ENCODE measurements at regions not wholly inside any gene's neighbourhood (a gene's known extent, or its start where the extent isn't known, plus 50 kb on each side); places are given as distances from the start of the nearest gene placed in this dataset.

GRCh38 chr5:135244620-135245021 is 154.4 kb downstream of the MACROH2A1 start:
- Histone ChIP-seq H3K23ac (ENCODE audit: insufficient read length, low read depth, low read length) (no peak overlapping the region), H3K27ac (ENCODE audit: insufficient read length, low read depth, low read length) (no peak overlapping the region), H3K18ac (ENCODE audit: insufficient read length, low read depth, low read length) (no peak overlapping the region), H3K4ac (ENCODE audit: low read depth, low read length) (no peak overlapping the region), H3K14ac (ENCODE audit: insufficient read depth, low read length) (no peak overlapping the region), H2BK120ac (ENCODE audit: low read depth, low read length, poor library complexity, severe bottlenecking) (no peak overlapping the region), H3K4me1 (ENCODE audit: insufficient read depth, low read length) (no peaks in the 10 kb centered on the region), H3K27me3 (ENCODE audit: insufficient read depth, low read length) (no peaks in the 10 kb centered on the region), H3K79me2 (ENCODE audit: insufficient read depth, low read length) (no peaks in the 10 kb centered on the region), H2AFZ (ENCODE audit: low read length) (no peak overlapping the region), H4K8ac (replicated peaks; ENCODE audit: insufficient read length, low read depth, low read length) (no peak overlapping the region), H2BK20ac (ENCODE audit: low read depth, low read length, poor library complexity, severe bottlenecking) (no peak overlapping the region), H4K20me1 (ENCODE audit: control insufficient read depth, insufficient read depth, insufficient read length) (no peaks in the 10 kb centered on the region), H3K23me2 (ENCODE audit: insufficient read length, low read depth, low read length, poor library complexity, severe bottlenecking) (no peaks in the 10 kb centered on the region), H3T11ph (ENCODE audit: low read length) (no peak overlapping the region), H3K79me1 (ENCODE audit: insufficient read depth, low read depth, low read length, poor library complexity, severe bottlenecking) (no peaks in the 10 kb centered on the region), H2AK5ac (ENCODE audit: insufficient read length, low read length) (no peak overlapping the region), H2BK5ac (ENCODE audit: insufficient read length, low read length) (no peak overlapping the region), H3K9ac (ENCODE audit: extremely low read depth, insufficient read length, low read length) (no peak overlapping the region), H3K9me3 (ENCODE audit: control insufficient read depth, low read depth, low read length) (no peaks in the 10 kb centered on the region), H4K5ac (ENCODE audit: insufficient read length, low read depth, low read length) (no peak overlapping the region), H2BK12ac (ENCODE audit: insufficient read length, low read depth, low read length) (no peak overlapping the region), H3K4me2 (ENCODE audit: insufficient read depth, insufficient read length, low read length) (no peak overlapping the region), H2BK15ac (ENCODE audit: low read depth, low read length) (no peak overlapping the region), H4K91ac (ENCODE audit: insufficient read length, low read depth, low read length) (no peak overlapping the region), H3K56ac (ENCODE audit: insufficient read length, low read depth, low read length) (no peak overlapping the region)
- DNase-seq = peak; percentile 10
- no CpG with 5 or more reads among the region's 3 CpGs for WGBS (ENCODE audit: extremely low coverage, insufficient read length, low lambda C conversion rate)
- no peak overlapping the region for H3K4me3 Mint-ChIP-seq
- no peaks in the 10 kb centered on the region for H3K36me3 Mint-ChIP-seq (ENCODE audit: insufficient read depth in 1 of 3, low read depth in 3 of 3)
- peaks cover 12% of the 10 kb centered on the region for H3K27me3 Mint-ChIP-seq (ENCODE audit: low read depth)
- no peaks in the 10 kb centered on the region for H3K9me3 Mint-ChIP-seq
- TF ChIP-seq, protein P1, sequence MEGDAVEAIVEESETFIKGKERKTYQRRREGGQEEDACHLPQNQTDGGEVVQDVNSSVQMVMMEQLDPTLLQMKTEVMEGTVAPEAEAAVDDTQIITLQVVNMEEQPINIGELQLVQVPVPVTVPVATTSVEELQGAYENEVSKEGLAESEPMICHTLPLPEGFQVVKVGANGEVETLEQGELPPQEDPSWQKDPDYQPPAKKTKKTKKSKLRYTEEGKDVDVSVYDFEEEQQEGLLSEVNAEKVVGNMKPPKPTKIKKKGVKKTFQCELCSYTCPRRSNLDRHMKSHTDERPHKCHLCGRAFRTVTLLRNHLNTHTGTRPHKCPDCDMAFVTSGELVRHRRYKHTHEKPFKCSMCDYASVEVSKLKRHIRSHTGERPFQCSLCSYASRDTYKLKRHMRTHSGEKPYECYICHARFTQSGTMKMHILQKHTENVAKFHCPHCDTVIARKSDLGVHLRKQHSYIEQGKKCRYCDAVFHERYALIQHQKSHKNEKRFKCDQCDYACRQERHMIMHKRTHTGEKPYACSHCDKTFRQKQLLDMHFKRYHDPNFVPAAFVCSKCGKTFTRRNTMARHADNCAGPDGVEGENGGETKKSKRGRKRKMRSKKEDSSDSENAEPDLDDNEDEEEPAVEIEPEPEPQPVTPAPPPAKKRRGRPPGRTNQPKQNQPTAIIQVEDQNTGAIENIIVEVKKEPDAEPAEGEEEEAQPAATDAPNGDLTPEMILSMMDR (conservative IDR thresholded peaks at IDR 0.05) = no peak
- H3K4me1 Mint-ChIP-seq = peaks cover 12 to 13% of the 10 kb centered on the region in 2 experiments
- no peak overlapping the region for H3K27ac Mint-ChIP-seq
